ENCODE measurements at regions not wholly inside any gene's neighbourhood (a gene's known extent, or its start where the extent isn't known, plus 50 kb on each side); places are given as distances from the start of the nearest gene placed in this dataset.

- H3K4me2 ChIP-seq (ENCODE audit: low read depth, low read length, poor library complexity, severe bottlenecking) = no peak overlapping the region
- no peaks in the 10 kb centered on the region; the same call in 1 of the 2 replicates for H3K9me3 ChIP-seq (ENCODE audit: insufficient read depth, low read length)
- TF ChIP-seq EZH2phosphoT487 (conservative IDR thresholded peaks at IDR 0.05; ENCODE audit: low read length) (no peak), CTCF (IDR thresholded peaks at IDR 0.05; ENCODE audit: insufficient read depth, low read length, poor library complexity, severe bottlenecking) (no peak)
- H3K27ac ChIP-seq (ENCODE audit: low read depth, low read length) = no peak overlapping the region
- H3K9me2 ChIP-seq (replicated peaks; ENCODE audit: insufficient read depth, low read length) = no peaks in the 10 kb centered on the region
- H3K9ac ChIP-seq (ENCODE audit: low read length) = no peak overlapping the region
- no peak overlapping the region for H3K4me3 ChIP-seq (ENCODE audit: insufficient read depth, low read length, poor library complexity, severe bottlenecking)
- H4K20me1 ChIP-seq (ENCODE audit: low read depth, low read length) = no peaks in the 10 kb centered on the region
- no peaks in the 10 kb centered on the region for H3F3A ChIP-seq (ENCODE audit: insufficient read depth)
- H2AFZ ChIP-seq (ENCODE audit: low read depth, low read length, severe bottlenecking) = no peak overlapping the region
- no peaks in the 10 kb centered on the region for H3K36me3 ChIP-seq (ENCODE audit: low read length)
- H3K79me2 ChIP-seq (ENCODE audit: insufficient read depth, low read length) = no peaks in the 10 kb centered on the region
- H3K27me3 ChIP-seq (ENCODE audit: low read length) = no peaks in the 10 kb centered on the region
These were observed 84.2 kb upstream of the ASAP2 start for GRCh38 chr2:9122367-9122766.

GRCh38 chr2:9118383-9118960 is 88.1 kb upstream of the ASAP2 start:
- no peaks in the 10 kb centered on the region for H3K9me2 ChIP-seq (replicated peaks; ENCODE audit: insufficient read depth, low read length)
- H3K9me3 ChIP-seq (ENCODE audit: insufficient read depth, low read length) = no peaks in the 10 kb centered on the region
- no peaks in the 10 kb centered on the region for H3K79me2 ChIP-seq (ENCODE audit: insufficient read depth, low read length)
- no peak overlapping the region for H2AFZ ChIP-seq (ENCODE audit: low read depth, low read length, severe bottlenecking)
- no peak overlapping the region for H3K4me3 ChIP-seq (ENCODE audit: insufficient read depth, low read length, poor library complexity, severe bottlenecking)
- H3K4me2 ChIP-seq (ENCODE audit: low read depth, low read length, poor library complexity, severe bottlenecking) = no peak overlapping the region
- no peaks in the 10 kb centered on the region for H3K36me3 ChIP-seq (ENCODE audit: low read length)
- TF ChIP-seq CTCF (IDR thresholded peaks at IDR 0.05; ENCODE audit: insufficient read depth, low read length, poor library complexity, severe bottlenecking) = no peak
- no peak for TF ChIP-seq EZH2phosphoT487 (conservative IDR thresholded peaks at IDR 0.05; ENCODE audit: low read length)
- no peak overlapping the region for H3K27ac ChIP-seq (ENCODE audit: low read depth, low read length)
- no peak overlapping the region for H3K9ac ChIP-seq (ENCODE audit: low read length)
- no peaks in the 10 kb centered on the region for H4K20me1 ChIP-seq (ENCODE audit: low read depth, low read length)
- no peaks in the 10 kb centered on the region for H3K27me3 ChIP-seq (ENCODE audit: low read length)
- no peaks in the 10 kb centered on the region for H3F3A ChIP-seq (ENCODE audit: insufficient read depth)

- Histone ChIP-seq H3F3A (ENCODE audit: insufficient read depth) (no peaks in the 10 kb centered on the region), H3K36me3 (ENCODE audit: low read length) (no peaks in the 10 kb centered on the region), H3K27me3 (ENCODE audit: low read length) (no peaks in the 10 kb centered on the region), H3K79me2 (ENCODE audit: insufficient read depth, low read length) (no peaks in the 10 kb centered on the region), H3K27ac (ENCODE audit: low read depth, low read length) (no peak overlapping the region), H3K9me2 (replicated peaks; ENCODE audit: insufficient read depth, low read length) (no peaks in the 10 kb centered on the region), H3K9me3 (ENCODE audit: insufficient read depth, low read length) (no peaks in the 10 kb centered on the region), H3K9ac (ENCODE audit: low read length) (no peak overlapping the region), H4K20me1 (ENCODE audit: low read depth, low read length) (no peaks in the 10 kb centered on the region), H3K4me2 (ENCODE audit: low read depth, low read length, poor library complexity, severe bottlenecking) (no peak overlapping the region), H3K4me3 (ENCODE audit: insufficient read depth, low read length, poor library complexity, severe bottlenecking) (no peak overlapping the region), H2AFZ (ENCODE audit: low read depth, low read length, severe bottlenecking) (no peak overlapping the region)
- TF ChIP-seq EZH2phosphoT487 (conservative IDR thresholded peaks at IDR 0.05; ENCODE audit: low read length) = no peak
- TF ChIP-seq CTCF (IDR thresholded peaks at IDR 0.05; ENCODE audit: insufficient read depth, low read length, poor library complexity, severe bottlenecking) = no peak
These were observed 91.4 kb upstream of the ASAP2 start for GRCh38 chr2:9115229-9115628.
